ENCODE measurements at regions not wholly inside any gene's neighbourhood (a gene's known extent, or its start where the extent isn't known, plus 50 kb on each side); places are given as distances from the start of the nearest gene placed in this dataset.

DNA sequence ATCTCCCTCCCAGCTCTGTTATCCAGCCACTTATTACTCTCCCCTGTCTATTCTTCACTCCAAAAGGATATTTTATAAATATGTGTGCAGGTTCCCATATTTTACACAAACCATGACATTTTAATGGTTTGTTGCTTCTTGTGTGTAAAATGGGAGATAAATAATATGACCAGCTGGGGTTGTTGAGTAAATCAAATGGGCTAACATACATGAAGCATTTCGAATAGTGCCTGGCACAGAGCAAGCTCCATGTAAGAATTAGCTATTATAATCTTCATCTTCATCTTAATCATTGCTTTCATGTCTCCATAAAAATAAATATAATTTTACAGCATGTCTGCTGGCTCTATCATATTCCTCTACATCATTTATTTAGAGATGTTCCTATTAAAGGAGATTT, 283.1 kb downstream of the RAD51AP2 start:
- no CpG with 5 or more reads among the region's 1 CpG for WGBS (ENCODE audit: extremely low coverage, insufficient read length, low lambda C conversion rate)
- TF ChIP-seq, protein P1, sequence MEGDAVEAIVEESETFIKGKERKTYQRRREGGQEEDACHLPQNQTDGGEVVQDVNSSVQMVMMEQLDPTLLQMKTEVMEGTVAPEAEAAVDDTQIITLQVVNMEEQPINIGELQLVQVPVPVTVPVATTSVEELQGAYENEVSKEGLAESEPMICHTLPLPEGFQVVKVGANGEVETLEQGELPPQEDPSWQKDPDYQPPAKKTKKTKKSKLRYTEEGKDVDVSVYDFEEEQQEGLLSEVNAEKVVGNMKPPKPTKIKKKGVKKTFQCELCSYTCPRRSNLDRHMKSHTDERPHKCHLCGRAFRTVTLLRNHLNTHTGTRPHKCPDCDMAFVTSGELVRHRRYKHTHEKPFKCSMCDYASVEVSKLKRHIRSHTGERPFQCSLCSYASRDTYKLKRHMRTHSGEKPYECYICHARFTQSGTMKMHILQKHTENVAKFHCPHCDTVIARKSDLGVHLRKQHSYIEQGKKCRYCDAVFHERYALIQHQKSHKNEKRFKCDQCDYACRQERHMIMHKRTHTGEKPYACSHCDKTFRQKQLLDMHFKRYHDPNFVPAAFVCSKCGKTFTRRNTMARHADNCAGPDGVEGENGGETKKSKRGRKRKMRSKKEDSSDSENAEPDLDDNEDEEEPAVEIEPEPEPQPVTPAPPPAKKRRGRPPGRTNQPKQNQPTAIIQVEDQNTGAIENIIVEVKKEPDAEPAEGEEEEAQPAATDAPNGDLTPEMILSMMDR (conservative IDR thresholded peaks at IDR 0.05) = no peak
- H3K27ac Mint-ChIP-seq = no peak overlapping the region

More for the DNA sequence above, 283.1 kb downstream of the RAD51AP2 start:
- no peak overlapping the region for H3T11ph ChIP-seq (ENCODE audit: low read length)
- no peak overlapping the region for H2BK15ac ChIP-seq (ENCODE audit: low read depth, low read length)
- no peaks in the 10 kb centered on the region for H3K9me3 ChIP-seq (ENCODE audit: control insufficient read depth, low read depth, low read length)
- no peaks in the 10 kb centered on the region for H3K27me3 Mint-ChIP-seq (ENCODE audit: low read depth)
- H4K91ac ChIP-seq (ENCODE audit: insufficient read length, low read depth, low read length) = no peak overlapping the region
- no peak overlapping the region for H4K5ac ChIP-seq (ENCODE audit: insufficient read length, low read depth, low read length)
- no peaks in the 10 kb centered on the region for H3K27me3 ChIP-seq (ENCODE audit: insufficient read depth, low read length)
- H2AFZ ChIP-seq (ENCODE audit: low read length) = no peak overlapping the region
- no peaks in the 10 kb centered on the region for H3K23me2 ChIP-seq (ENCODE audit: insufficient read length, low read depth, low read length, poor library complexity, severe bottlenecking)
- H3K56ac ChIP-seq (ENCODE audit: insufficient read length, low read depth, low read length) = no peak overlapping the region
- H3K79me2 ChIP-seq (ENCODE audit: insufficient read depth, low read length) = no peaks in the 10 kb centered on the region
- H3K79me1 ChIP-seq (ENCODE audit: insufficient read depth, low read depth, low read length, poor library complexity, severe bottlenecking) = no peaks in the 10 kb centered on the region
- no peak overlapping the region for H3K4ac ChIP-seq (ENCODE audit: low read depth, low read length)
- H2BK20ac ChIP-seq (ENCODE audit: low read depth, low read length, poor library complexity, severe bottlenecking) = no peak overlapping the region
- H3K9ac ChIP-seq (ENCODE audit: extremely low read depth, insufficient read length, low read length) = no peak overlapping the region
- no peak overlapping the region for H4K8ac ChIP-seq (replicated peaks; ENCODE audit: insufficient read length, low read depth, low read length)
- DNase-seq = no peak
- no peak overlapping the region for H3K27ac ChIP-seq (ENCODE audit: insufficient read length, low read depth, low read length)
- H3K4me3 Mint-ChIP-seq = no peak overlapping the region
- no peak overlapping the region for H2BK5ac ChIP-seq (ENCODE audit: insufficient read length, low read length)
- H3K4me1 Mint-ChIP-seq = no peaks in the 10 kb centered on the region
- H2BK12ac ChIP-seq (ENCODE audit: insufficient read length, low read depth, low read length) = no peak overlapping the region
- H3K18ac ChIP-seq (ENCODE audit: insufficient read length, low read depth, low read length) = no peak overlapping the region
- H2AK5ac ChIP-seq (ENCODE audit: insufficient read length, low read length) = no peak overlapping the region
- no peaks in the 10 kb centered on the region for H3K36me3 Mint-ChIP-seq (ENCODE audit: insufficient read depth in 1 of 3, low read depth in 3 of 3)
- H3K23ac ChIP-seq (ENCODE audit: insufficient read length, low read depth, low read length) = no peak overlapping the region
- H2BK120ac ChIP-seq (ENCODE audit: low read depth, low read length, poor library complexity, severe bottlenecking) = no peak overlapping the region
- no peak overlapping the region for H3K4me2 ChIP-seq (ENCODE audit: insufficient read depth, insufficient read length, low read length)
- H3K4me1 ChIP-seq (ENCODE audit: insufficient read depth, low read length) = no peaks in the 10 kb centered on the region
- no peaks in the 10 kb centered on the region for H3K9me3 Mint-ChIP-seq
- H4K20me1 ChIP-seq (ENCODE audit: control insufficient read depth, insufficient read depth, insufficient read length) = no peaks in the 10 kb centered on the region
- no peak overlapping the region for H3K14ac ChIP-seq (ENCODE audit: insufficient read depth, low read length)

Measured in H9 (cell line).